HepG2 (cell line): ENCODE measurements at regions not wholly inside any gene's neighbourhood (a gene's known extent, or its start where the extent isn't known, plus 50 kb on each side); places are given as distances from the start of the nearest gene placed in this dataset.

Experiments
- ATAC-seq: fragments of 200-7000 bp; cut with Tn5 transposase; 3 replicates; pipeline ENCODE4 v1.9.1; 2020; ENCODE audit warnings: mild to moderate bottlenecking, moderate library complexity
- BruUV-seq: library from RNA; stranded (reverse); fragments of 400-500 nt; replicated peaks from 2 replicates; lab custom pipeline; 2021; lab: Mats Ljungman, UMichigan
- CTCF ChIA-PET: fragments of 300-600 bp; formaldehyde crosslinking; extraction: SDS; loops from one replicate; lab custom pipeline; 2021; ENCODE audit warnings: low total read pairs, inconsistent platforms, low intra/inter-chr PET ratio; lab: Yijun Ruan, JAX
- POLR2A ChIA-PET: fragments of 350-600 bp; sonication (Branson Sonifier 250); formaldehyde crosslinking; loops from one replicate; lab custom pipeline; 2020; ENCODE audit warnings: antibody characterized with exemption, inconsistent platforms; lab: Yijun Ruan, JAX
- DNase-seq: peaks from one replicate; pipeline ENCODE4 v3.0.0-alpha.2; 2015; ENCODE audit warnings: low spot score
- FAIRE-seq: peaks from 3 replicates; lab custom pipeline; 2011; peaks lifted over from hg19 to GRCh38; lab: Jason Lieb, UNC
- H2AFZ ChIP-seq: one replicate; pipeline ENCODE4 v1.6.1; 2011; ENCODE audit warnings: low read length, inconsistent platforms
- H3K27ac ChIP-seq: fragments of 300-600 bp; 3 replicates; pipeline ENCODE4 v1.8.0; 2011; ENCODE audit warnings: mixed run types, mild to moderate bottlenecking, mixed read lengths, low read length, inconsistent platforms; ENCODE audit not compliant: insufficient read depth; ENCODE audit errors: extremely low read length
- H3K27me3 ChIP-seq, 2 experiments: fragments of 200-600 bp in 1 of 2; 2 replicates in 1 of 2; 3 replicates in 1 of 2; pipeline versions ENCODE4 v1.6.0 to v1.8.0; 2011; ENCODE audit warnings: low read length in 2 of 2, mild to moderate bottlenecking in 2 of 2, moderate library complexity in 2 of 2, inconsistent platforms in 1 of 2; ENCODE audit not compliant: insufficient read depth in 2 of 2, control insufficient read depth in 1 of 2
- H3K36me3 ChIP-seq, 2 experiments: fragments of 200-600 bp in 1 of 2; replicated peaks in 1 of 2; 2 replicates in 1 of 2; 3 replicates in 1 of 2; pipeline versions ENCODE4 v1.5.1 to v1.8.0; 2011; ENCODE audit warnings: low read length in 2 of 2, inconsistent platforms in 1 of 2; ENCODE audit not compliant: insufficient read depth in 2 of 2, control insufficient read depth in 1 of 2
- H3K4me1 ChIP-seq: 2 replicates; pipeline ENCODE4 v1.5.1; 2012; ENCODE audit warnings: low read length, inconsistent platforms; ENCODE audit not compliant: insufficient read depth
- H3K4me2 ChIP-seq: 2 replicates; pipeline ENCODE4 v1.6.0; 2011; ENCODE audit warnings: low read depth, low read length, inconsistent platforms
- H3K4me3 ChIP-seq, 3 experiments: fragments of 200-600 bp in 1 of 3; sonication (generic), shearing (Covaris generic) in 1 of 3; replicated peaks in 1 of 3; 2 replicates each; pipeline ENCODE4 v1.5.1; 2011 to 2016; ENCODE audit warnings: low read length in 3 of 3, inconsistent platforms in 2 of 3, low read depth in 2 of 3, mild to moderate bottlenecking in 2 of 3, control low read depth in 1 of 3, mixed read lengths in 1 of 3; ENCODE audit not compliant: insufficient read depth in 1 of 3
- H3K79me2 ChIP-seq: one replicate; pipeline ENCODE4 v1.6.1; 2011; ENCODE audit warnings: low read length, inconsistent platforms; ENCODE audit not compliant: insufficient read depth
- H3K9ac ChIP-seq: 2 replicates; pipeline ENCODE4 v1.6.0; 2011; ENCODE audit warnings: mild to moderate bottlenecking, low read depth, low read length, inconsistent platforms; ENCODE audit not compliant: insufficient read depth
- H3K9me3 ChIP-seq: 2 replicates; pipeline ENCODE4 v1.5.1; 2012; ENCODE audit warnings: mild to moderate bottlenecking, low read length
- H4K20me1 ChIP-seq: 2 replicates; pipeline ENCODE4 v1.6.0; 2011; ENCODE audit warnings: inconsistent platforms, mild to moderate bottlenecking, low read length, moderate library complexity; ENCODE audit not compliant: insufficient read depth
- ATF2 ChIP-seq: sonication (generic); formaldehyde crosslinking; IDR thresholded peaks from 2 replicates; pipeline ENCODE4 v1.4.0; 2020; ENCODE audit warnings: missing genetic modification reagents
- MED8 ChIP-seq: sonication (generic); formaldehyde crosslinking; IDR thresholded peaks from 2 replicates; pipeline ENCODE4 v1.8.1; 2023; ENCODE audit warnings: mild to moderate bottlenecking, missing genetic modification reagents; ENCODE audit not compliant: insufficient replicate concordance
- TEAD3 ChIP-seq: optimal IDR thresholded peaks from 2 replicates; pipeline ENCODE3; 2016; ENCODE audit warnings: borderline replicate concordance
- ZBTB40 ChIP-seq, 2 experiments: fragments of 450-650 bp in 1 of 2; sonication (generic) in 1 of 2; formaldehyde crosslinking in 1 of 2; IDR thresholded peaks; 2 replicates each; pipeline versions ENCODE4 v1.6.1 to v1.8.0; 2016 to 2022; ENCODE audit warnings: antibody characterized with exemption in 1 of 2, mild to moderate bottlenecking in 1 of 2, missing genetic modification reagents in 1 of 2
- ZNF3 ChIP-seq: IDR thresholded peaks from 2 replicates; pipeline ENCODE4 v1.7.0; 2017; ENCODE audit warnings: inconsistent platforms
- ZNF335 ChIP-seq: sonication (generic); formaldehyde crosslinking; IDR thresholded peaks from 2 replicates; pipeline ENCODE4 v1.4.0; 2020; ENCODE audit warnings: missing genetic modification reagents
- WGBS: methylation state at CpG from one replicate; pipeline ENCODE4 v1.1.6; 2017; ENCODE audit warnings: low lambda C conversion rate; 5-methylcytosine and 5-hydroxymethylcytosine counted together
- in situ Hi-C: cut with HindIII; loops from 2 replicates; pipeline ENCODE4 v1.10.0; 2017; ENCODE audit warnings: low pct_unique_long_range_greater_than_20kb; ENCODE audit not compliant: extremely low pct_ligation_motif_present
- intact Hi-C: fragments of 100-400 bp; cut with micrococcal nuclease; formaldehyde crosslinking; loops from one replicate; pipeline ENCODE4 v1.10.0; 2022; ENCODE audit not compliant: unreplicated experiment

DNA sequence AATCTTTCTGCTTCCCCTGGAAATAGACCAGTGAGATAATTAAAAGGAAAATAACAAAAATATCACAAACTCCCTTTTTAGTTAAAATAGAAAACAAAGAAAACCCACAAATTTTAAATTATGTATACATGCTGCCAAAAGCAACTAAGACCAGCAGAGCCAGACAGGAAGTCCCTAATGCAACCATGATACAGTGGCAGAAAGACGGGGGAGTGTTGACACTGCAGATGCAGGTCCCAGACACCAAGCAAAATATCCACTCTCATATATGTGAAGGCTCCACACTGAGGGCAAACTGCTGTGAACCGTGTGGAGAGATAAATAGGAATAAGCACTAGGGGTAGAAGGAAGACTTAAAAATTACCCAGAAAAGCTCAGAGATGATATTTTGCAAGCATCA is 401.0 kb downstream of the BTG1 start (continued):
- TF ChIP-seq ZBTB40 (IDR thresholded peaks at IDR 0.05) (no peak), ZBTB40 (CRISPR knock-in tag; IDR thresholded peaks at IDR 0.05) (no peak)

GRCh38 chr12:91743704-91744321 is 401.8 kb downstream of the BTG1 start:
- CTCF ChIA-PET, result no interaction called here
- in situ Hi-C loops (no loop called here), intact Hi-C loops (no loop called here)
- no peaks in the 10 kb centered on the region for H4K20me1 ChIP-seq
- peaks cover 4% of the 10 kb centered on the region; the same call in 1 of the 2 replicates for H3K9me3 ChIP-seq
- no peak overlapping the region for H3K4me3 ChIP-seq
- DNase-seq (no peak), ATAC-seq (no peak), FAIRE-seq (no peak)
- H3K9ac ChIP-seq, result no peak overlapping the region
- BruUV-seq, result no TSS peak
- H3K4me2 ChIP-seq, result no peak overlapping the region
- no peak overlapping the region for H2AFZ ChIP-seq
- WGBS, result 20% methylated on average over 7 of the region's 7 CpGs
- no peaks in the 10 kb centered on the region for H3K36me3 ChIP-seq
- POLR2A ChIA-PET, result no interaction called here
- TF ChIP-seq TEAD3 (CRISPR knock-in tag) (no peak), ZNF335 (CRISPR knock-in tag) (no peak), ZNF3 (no peak), ATF2 (CRISPR knock-in tag) (no peak), MED8 (CRISPR knock-in tag) (no peak)
- no peaks in the 10 kb centered on the region for H3K79me2 ChIP-seq
- H3K27me3 ChIP-seq, result no peaks in the 10 kb centered on the region
- H3K4me1 ChIP-seq, result no peaks in the 10 kb centered on the region
- H3K27ac ChIP-seq, result no peak overlapping the region
